Activated CD4-positive, alpha-beta T cell treated with anti-CD3 and anti-CD28 coated beads, Interleukin-2, Interleukin-4, amounts not matched to agents 100 ng/mL and 50 ng/mL, durations not matched to agents 16 hours and 8 hours (primary cell): ENCODE measurements at regions not wholly inside any gene's neighbourhood (a gene's known extent, or its start where the extent isn't known, plus 50 kb on each side); places are given as distances from the start of the nearest gene placed in this dataset.

Experiments
- DNase-seq: peaks from one replicate; pipeline ENCODE4 v3.0.0-alpha.2; 2020; ENCODE audit warnings: low spot score

- DNase-seq = no peak
These were observed 147.3 kb downstream of the CCDC34 start for GRCh38 chr11:27215471-27216269.

GRCh38 chr11:27214713-27215112, 148.3 kb downstream of the CCDC34 start:
- DNase-seq = no peak

- DNase-seq = no peak
These were observed 149.8 kb downstream of the CCDC34 start for GRCh38 chr11:27213232-27213660.

- no peak for DNase-seq
These were observed 150.7 kb downstream of the CCDC34 start for GRCh38 chr11:27212248-27212780.

GRCh38 chr11:27211370-27212127, 151.5 kb downstream of the CCDC34 start:
- DNase-seq = peak; percentile 3

GRCh38 chr11:27210531-27210930, 152.5 kb downstream of the CCDC34 start:
- no peak for DNase-seq

- DNase-seq = no peak
These were observed 153.4 kb downstream of the CCDC34 start for GRCh38 chr11:27209562-27210005.

- no peak for DNase-seq
These were observed 154.2 kb downstream of the CCDC34 start for GRCh38 chr11:27208846-27209245.

- DNase-seq = no peak
These were observed 155.9 kb downstream of the CCDC34 start for GRCh38 chr11:27207025-27207650.

GRCh38 chr11:27205779-27206570, 157.0 kb downstream of the CCDC34 start:
- DNase-seq = no peak

- DNase-seq = no peak
These were observed 157.8 kb downstream of the CCDC34 start for GRCh38 chr11:27205250-27205649.

GRCh38 chr11:27204529-27204928, 158.5 kb downstream of the CCDC34 start:
- DNase-seq = no peak

- no peak for DNase-seq
These were observed 159.9 kb downstream of the CCDC34 start for GRCh38 chr11:27203077-27203647.

- no peak for DNase-seq
These were observed 161.1 kb downstream of the BBOX1 start for GRCh38 chr11:27201454-27202302.

GRCh38 chr11:27200779-27201453, 160.3 kb downstream of the BBOX1 start:
- DNase-seq = no peak

- DNase-seq = no peak
These were observed 155.7 kb downstream of the BBOX1 start for GRCh38 chr11:27196203-27196897.

- no peak for DNase-seq
These were observed 155.2 kb downstream of the BBOX1 start for GRCh38 chr11:27195837-27196202.

- DNase-seq = no peak
These were observed 154.4 kb downstream of the BBOX1 start for GRCh38 chr11:27194976-27195375.
